ENCODE measurements at regions not wholly inside any gene's neighbourhood (a gene's known extent, or its start where the extent isn't known, plus 50 kb on each side); places are given as distances from the start of the nearest gene placed in this dataset.

DNA sequence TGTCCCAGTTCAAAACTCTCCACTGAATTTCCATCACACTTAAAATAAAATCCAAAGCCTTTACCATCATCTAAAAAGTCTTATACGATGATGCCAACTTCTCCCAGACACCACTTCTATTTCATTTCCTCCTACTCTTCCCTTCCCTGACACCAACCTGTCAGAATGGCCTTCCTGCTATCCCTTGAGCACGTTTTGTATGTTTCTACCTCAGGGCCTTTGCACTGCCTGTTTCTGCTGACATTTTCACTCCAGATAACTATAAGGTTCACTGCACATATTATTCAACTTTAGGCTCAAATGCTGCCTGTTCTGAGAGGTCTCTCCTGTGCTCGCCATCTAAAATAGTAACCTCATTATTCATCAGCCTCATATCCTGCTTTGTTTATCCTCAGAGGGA is 269.6 kb downstream of the HTR7 start:
- Mint-ChIP-seq H3K4me1 (ENCODE audit: unreplicated experiment) (peaks cover 15% of the 10 kb centered on the region), H3K36me3 (no peaks in the 10 kb centered on the region), H3K4me3 (no peak overlapping the region), H3K27ac (no peak overlapping the region), H3K27me3 (no peaks in the 10 kb centered on the region), H3K9me3 (no peaks in the 10 kb centered on the region)
- TF ChIP-seq, protein P1, sequence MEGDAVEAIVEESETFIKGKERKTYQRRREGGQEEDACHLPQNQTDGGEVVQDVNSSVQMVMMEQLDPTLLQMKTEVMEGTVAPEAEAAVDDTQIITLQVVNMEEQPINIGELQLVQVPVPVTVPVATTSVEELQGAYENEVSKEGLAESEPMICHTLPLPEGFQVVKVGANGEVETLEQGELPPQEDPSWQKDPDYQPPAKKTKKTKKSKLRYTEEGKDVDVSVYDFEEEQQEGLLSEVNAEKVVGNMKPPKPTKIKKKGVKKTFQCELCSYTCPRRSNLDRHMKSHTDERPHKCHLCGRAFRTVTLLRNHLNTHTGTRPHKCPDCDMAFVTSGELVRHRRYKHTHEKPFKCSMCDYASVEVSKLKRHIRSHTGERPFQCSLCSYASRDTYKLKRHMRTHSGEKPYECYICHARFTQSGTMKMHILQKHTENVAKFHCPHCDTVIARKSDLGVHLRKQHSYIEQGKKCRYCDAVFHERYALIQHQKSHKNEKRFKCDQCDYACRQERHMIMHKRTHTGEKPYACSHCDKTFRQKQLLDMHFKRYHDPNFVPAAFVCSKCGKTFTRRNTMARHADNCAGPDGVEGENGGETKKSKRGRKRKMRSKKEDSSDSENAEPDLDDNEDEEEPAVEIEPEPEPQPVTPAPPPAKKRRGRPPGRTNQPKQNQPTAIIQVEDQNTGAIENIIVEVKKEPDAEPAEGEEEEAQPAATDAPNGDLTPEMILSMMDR (conservative IDR thresholded peaks at IDR 0.05) = no peak
- DNase-seq (ENCODE audit: extremely low spot score, unreplicated experiment) = no peak

DNA sequence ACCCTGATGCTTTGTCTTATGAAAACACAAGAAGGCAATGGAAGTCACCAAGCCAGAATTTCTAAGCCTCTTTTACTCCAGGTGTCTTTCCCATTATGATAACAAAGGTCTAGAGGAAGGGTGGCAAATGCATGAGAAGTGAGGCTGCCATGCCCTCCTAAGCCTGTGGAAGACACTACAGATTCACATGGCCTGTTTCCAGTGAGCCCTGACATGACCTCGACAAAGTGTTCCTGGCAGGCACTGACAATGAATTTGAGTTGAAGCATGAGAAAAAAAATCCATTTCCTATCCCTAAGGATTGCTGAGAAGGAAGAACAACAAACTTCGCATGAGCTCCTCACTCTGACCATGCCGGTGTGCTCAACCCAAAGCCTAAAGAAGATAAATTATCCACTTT is 268.0 kb downstream of the HTR7 start:
- no peaks in the 10 kb centered on the region for H3K36me3 Mint-ChIP-seq
- no peak overlapping the region for H3K4me3 Mint-ChIP-seq

DNA sequence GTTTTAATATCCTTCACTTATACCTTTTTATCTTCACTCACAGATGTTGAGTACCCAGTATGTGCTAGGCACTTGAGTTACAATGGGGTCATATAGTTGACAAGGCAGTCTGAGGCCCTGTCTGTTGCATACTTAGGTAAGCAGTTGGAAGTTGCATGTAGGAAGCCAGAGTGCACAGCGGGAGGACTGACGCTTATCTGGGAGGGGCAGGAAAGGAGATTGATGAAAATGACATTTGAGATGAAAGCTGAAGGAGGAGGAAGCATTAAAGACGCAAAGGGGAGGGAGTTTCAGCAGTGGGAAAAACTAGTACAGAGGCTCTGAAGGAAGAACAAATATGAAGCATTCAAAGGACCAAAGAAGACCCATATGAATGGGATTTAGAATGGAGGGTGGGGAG is 266.2 kb downstream of the HTR7 start:
- Mint-ChIP-seq H3K27ac (no peak overlapping the region), H3K4me1 (ENCODE audit: unreplicated experiment) (peaks cover 15% of the 10 kb centered on the region), H3K36me3 (no peaks in the 10 kb centered on the region), H3K27me3 (peaks cover 7% of the 10 kb centered on the region), H3K4me3 (peak overlapping the region; percentile 4), H3K9me3 (no peaks in the 10 kb centered on the region)
- DNase-seq (ENCODE audit: extremely low spot score, unreplicated experiment) = no peak
- TF ChIP-seq, protein P1 (conservative IDR thresholded peaks at IDR 0.05) = no peak

More for the DNA sequence above, 268.0 kb downstream of the HTR7 start:
- H3K4me1 Mint-ChIP-seq (ENCODE audit: unreplicated experiment) = peaks cover 15% of the 10 kb centered on the region
- H3K27me3 Mint-ChIP-seq = peaks cover 3% of the 10 kb centered on the region
- DNase-seq (ENCODE audit: extremely low spot score, unreplicated experiment) = no peak
- no peak overlapping the region for H3K27ac Mint-ChIP-seq
- TF ChIP-seq, protein P1 (conservative IDR thresholded peaks at IDR 0.05) = no peak
- H3K9me3 Mint-ChIP-seq = no peaks in the 10 kb centered on the region

DNA sequence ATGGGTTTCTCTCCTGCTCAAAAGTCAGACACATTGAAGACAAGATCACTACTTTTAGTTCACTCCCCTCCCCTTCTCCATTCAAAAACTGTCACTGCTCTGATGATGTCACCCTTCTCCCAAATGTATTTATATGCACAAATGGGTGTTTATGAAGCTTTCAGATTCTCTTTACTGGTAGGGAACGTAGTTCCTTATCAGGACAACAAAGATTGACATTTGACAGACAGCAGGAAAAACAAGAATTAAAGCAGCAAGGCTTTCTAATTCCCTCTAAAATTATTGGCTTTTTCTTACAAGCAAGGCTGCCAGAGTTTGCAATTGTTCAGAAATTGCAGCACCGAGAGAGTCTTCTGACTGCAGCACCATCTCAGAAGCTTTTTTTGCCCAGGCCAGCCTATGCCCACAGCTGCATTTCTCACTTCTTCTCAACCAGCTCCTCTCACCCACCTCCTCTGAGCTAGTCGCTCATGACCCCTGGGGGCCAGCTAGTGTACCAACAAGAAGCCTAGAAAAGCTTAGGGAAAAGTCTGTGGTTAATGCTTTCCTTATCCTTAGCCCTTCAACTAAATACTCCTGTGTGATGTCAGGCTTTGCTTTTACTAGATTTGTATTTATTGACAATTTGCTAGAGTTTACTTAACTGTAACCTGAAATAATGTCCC is 265.1 kb downstream of the HTR7 start:
- Mint-ChIP-seq H3K9me3 (no peaks in the 10 kb centered on the region), H3K4me1 (ENCODE audit: unreplicated experiment) (peaks cover 15% of the 10 kb centered on the region), H3K27me3 (peaks cover 11% of the 10 kb centered on the region), H3K27ac (no peak overlapping the region), H3K4me3 (no peak overlapping the region), H3K36me3 (no peaks in the 10 kb centered on the region)
- DNase-seq (ENCODE audit: extremely low spot score, unreplicated experiment) = no peak
- TF ChIP-seq, protein P1 (conservative IDR thresholded peaks at IDR 0.05) = peak; percentile 70

DNA sequence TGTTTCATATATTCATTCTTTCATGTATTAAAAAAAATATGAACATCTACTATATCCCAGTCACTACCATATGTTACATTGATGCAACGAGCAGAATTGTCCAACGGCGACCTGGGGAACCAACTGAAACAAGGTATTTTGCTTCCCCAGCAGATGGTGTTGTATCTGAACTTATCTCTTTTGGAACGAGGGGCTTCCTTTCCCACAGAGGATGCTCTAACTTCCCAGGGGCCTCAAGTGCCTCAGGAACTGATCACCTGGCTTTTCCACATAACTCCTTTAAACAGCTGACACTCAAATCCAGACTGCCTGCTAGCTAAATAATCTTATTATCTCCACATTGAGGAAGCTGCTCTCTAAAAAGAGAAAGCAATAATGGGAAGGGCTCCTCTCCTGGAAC is 259.3 kb downstream of the HTR7 start:
- Mint-ChIP-seq H3K9me3 (no peaks in the 10 kb centered on the region), H3K36me3 (no peaks in the 10 kb centered on the region), H3K4me1 (ENCODE audit: unreplicated experiment) (no peaks in the 10 kb centered on the region), H3K27ac (no peak overlapping the region), H3K27me3 (peaks cover 23% of the 10 kb centered on the region), H3K4me3 (no peak overlapping the region)
- no peak for DNase-seq (ENCODE audit: extremely low spot score, unreplicated experiment)
- TF ChIP-seq, protein P1 (conservative IDR thresholded peaks at IDR 0.05) = no peak

Measured in type B pancreatic cell (in vitro differentiated cells).